Upper lobe of right lung (tissue), 1 donor: ENCODE measurements at regions not wholly inside any gene's neighbourhood (a gene's known extent, or its start where the extent isn't known, plus 50 kb on each side); places are given as distances from the start of the nearest gene placed in this dataset.

Experiments
- ATAC-seq: fragments of 200-7000 bp; cut with Tn5 transposase; one replicate; pipeline ENCODE4 v1.9.1; 2020; ENCODE audit warnings: mild to moderate bottlenecking, moderate library complexity
- DNase-seq: peaks from one replicate; pipeline ENCODE4 v3.0.0-alpha.2; 2020
- H3K27ac ChIP-seq: fragments of 200-600 bp; one replicate; pipeline ENCODE4 v1.8.0; 2022
- H3K27me3 ChIP-seq: fragments of 200-600 bp; one replicate; pipeline ENCODE4 v1.8.0; 2022; ENCODE audit warnings: mild to moderate bottlenecking
- H3K36me3 ChIP-seq: fragments of 200-600 bp; one replicate; pipeline ENCODE4 v1.8.0; 2022
- H3K4me1 ChIP-seq: fragments of 200-600 bp; one replicate; pipeline ENCODE4 v1.8.0; 2022
- H3K4me3 ChIP-seq: fragments of 200-600 bp; one replicate; pipeline ENCODE4 v1.8.0; 2022; ENCODE audit warnings: mild to moderate bottlenecking
- H3K9me3 ChIP-seq: fragments of 200-600 bp; one replicate; pipeline ENCODE4 v1.8.0; 2022
- CTCF ChIP-seq: fragments of 200-600 bp; IDR thresholded peaks from one replicate; pipeline ENCODE4 v1.8.0; 2022; ENCODE audit warnings: antibody characterized with exemption
- intact Hi-C: fragments of 100-400 bp; cut with DNase I; formaldehyde crosslinking; loops from one replicate; pipeline ENCODE4 v1.11.0; 2022
- donor health status: DM: no; HTN: yes; CAD: no; lungs with severe emphysema.

DNA sequence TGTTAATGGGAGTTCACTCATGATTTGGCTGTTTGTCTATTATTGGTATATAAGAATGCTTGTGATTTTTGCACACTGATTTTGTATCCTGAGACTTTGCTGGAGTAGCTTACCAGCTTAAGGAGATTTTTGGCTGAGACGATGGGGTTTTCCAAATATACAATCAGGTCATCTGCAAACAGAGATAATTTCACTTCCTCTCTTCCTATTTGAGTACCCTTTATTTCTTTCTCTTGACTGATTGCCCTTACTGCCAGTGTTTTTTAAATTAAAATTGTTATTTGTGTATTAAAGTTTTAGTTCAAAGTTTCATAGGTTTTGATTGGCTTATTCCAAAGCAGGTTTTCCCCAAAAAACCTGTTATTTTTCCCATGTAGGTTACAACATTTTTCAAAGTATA, 390.5 kb upstream of the RBMS3 start:
- no peak for ATAC-seq

GRCh38 chr3:28891485-28891884, 389.4 kb upstream of the RBMS3 start:
- no peak for DNase-seq
- intact Hi-C loops: no loop called here
- no peaks in the 10 kb centered on the region for H3K27me3 ChIP-seq
- no peaks in the 10 kb centered on the region for H3K4me1 ChIP-seq
- no peak for TF ChIP-seq CTCF
- H3K36me3 ChIP-seq: no peaks in the 10 kb centered on the region
- H3K27ac ChIP-seq: no peak overlapping the region
- no peak for ATAC-seq
- no peaks in the 10 kb centered on the region for H3K9me3 ChIP-seq
- no peak overlapping the region for H3K4me3 ChIP-seq

More for the DNA sequence above, 390.5 kb upstream of the RBMS3 start:
- H3K9me3 ChIP-seq: no peaks in the 10 kb centered on the region
- H3K36me3 ChIP-seq: no peaks in the 10 kb centered on the region
- H3K4me3 ChIP-seq: no peak overlapping the region
- TF ChIP-seq CTCF: no peak
- H3K27ac ChIP-seq: no peak overlapping the region
- DNase-seq: no peak
- H3K4me1 ChIP-seq: no peaks in the 10 kb centered on the region
- intact Hi-C loops: no loop called here
- no peaks in the 10 kb centered on the region for H3K27me3 ChIP-seq

- ATAC-seq: no peak
- DNase-seq: no peak
- no peaks in the 10 kb centered on the region for H3K36me3 ChIP-seq
- TF ChIP-seq CTCF: no peak
- H3K4me1 ChIP-seq: peaks cover 10% of the 10 kb centered on the region
- no peaks in the 10 kb centered on the region for H3K9me3 ChIP-seq
- H3K27ac ChIP-seq: no peak overlapping the region
- no peaks in the 10 kb centered on the region for H3K27me3 ChIP-seq
- H3K4me3 ChIP-seq: no peak overlapping the region
- intact Hi-C loops: no loop called here
Observed at GRCh38 chr3:28900301-28900700, 380.6 kb upstream of the RBMS3 start.

DNA sequence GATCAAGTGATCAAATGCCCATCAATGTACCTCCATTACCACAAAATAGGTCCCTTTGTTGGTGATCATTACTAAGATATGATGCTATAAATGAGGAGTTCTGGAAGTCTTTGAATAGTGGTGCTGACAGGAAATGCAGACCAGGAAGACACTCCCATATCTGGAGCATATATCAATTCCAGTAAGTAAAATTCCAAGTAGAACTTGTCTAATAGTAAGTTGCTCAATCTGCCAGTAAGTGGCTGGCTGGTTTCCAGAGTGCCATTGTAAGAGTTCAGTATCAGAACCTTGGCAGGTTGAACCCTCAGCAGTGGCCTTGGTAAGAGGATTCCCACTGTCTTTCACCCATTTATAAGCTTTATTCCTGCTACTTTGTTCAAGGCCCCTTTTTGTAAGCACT, 379.9 kb upstream of the RBMS3 start:
- peaks cover 10% of the 10 kb centered on the region for H3K4me1 ChIP-seq
- H3K9me3 ChIP-seq: no peaks in the 10 kb centered on the region
- DNase-seq (no peak), ATAC-seq (peak; percentile 40)
- no peaks in the 10 kb centered on the region for H3K36me3 ChIP-seq
- intact Hi-C loops: no loop called here
- no peak overlapping the region for H3K4me3 ChIP-seq
- H3K27ac ChIP-seq: peak overlapping the region; percentile 24
- TF ChIP-seq CTCF: no peak
- no peaks in the 10 kb centered on the region for H3K27me3 ChIP-seq

DNA sequence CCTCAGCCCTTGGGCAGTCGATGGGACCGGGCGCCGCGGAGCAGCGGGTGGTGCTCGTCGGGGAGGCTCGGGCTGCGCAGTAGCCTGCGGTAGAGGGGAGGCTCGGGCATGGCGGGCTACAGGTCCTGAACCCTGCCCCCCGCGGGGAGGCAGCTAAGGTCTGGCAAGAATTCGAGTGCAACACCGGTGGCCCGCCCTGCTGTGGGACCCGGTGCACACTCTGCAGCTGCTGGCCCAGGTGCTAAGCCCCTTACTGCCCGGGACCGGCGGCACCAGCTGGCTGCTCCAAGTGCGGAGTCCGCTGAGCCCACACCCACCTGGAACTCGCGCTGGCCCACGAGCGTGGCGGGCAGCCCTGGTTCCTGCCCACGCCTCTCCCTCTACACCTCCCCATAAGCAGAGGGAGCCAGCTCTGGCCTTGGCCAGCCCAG, 377.7 kb upstream of the RBMS3 start:
- H3K4me1 ChIP-seq: peaks cover 10% of the 10 kb centered on the region
- intact Hi-C loops: no loop called here
- H3K27ac ChIP-seq: no peak overlapping the region
- no peak for TF ChIP-seq CTCF
- ATAC-seq (no peak), DNase-seq (peak; percentile 63)
- no peak overlapping the region for H3K4me3 ChIP-seq
- no peaks in the 10 kb centered on the region for H3K36me3 ChIP-seq
- no peaks in the 10 kb centered on the region for H3K9me3 ChIP-seq
- no peaks in the 10 kb centered on the region for H3K27me3 ChIP-seq

DNA sequence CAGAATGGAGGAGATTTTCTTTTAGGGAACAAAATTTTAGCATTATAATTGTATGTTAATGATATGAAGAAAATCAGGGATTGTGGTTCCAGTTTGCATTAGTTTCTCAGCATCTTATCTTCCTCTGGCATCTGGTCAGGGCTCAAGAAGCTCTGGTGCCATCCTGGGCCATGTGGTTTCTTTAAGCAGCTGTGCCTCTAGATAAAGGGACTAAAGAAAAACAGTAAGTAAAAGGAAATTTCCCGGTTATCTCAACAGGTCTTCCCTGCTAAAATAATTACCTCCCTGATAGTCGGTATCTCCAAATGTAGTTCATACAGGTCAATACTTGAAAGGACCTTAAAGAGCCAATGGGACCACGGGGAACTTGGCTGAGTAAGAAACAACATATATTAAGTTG, 375.1 kb upstream of the RBMS3 start:
- Histone ChIP-seq H3K27ac (no peak overlapping the region), H3K9me3 (no peaks in the 10 kb centered on the region), H3K4me3 (no peak overlapping the region), H3K4me1 (peaks cover 6% of the 10 kb centered on the region), H3K27me3 (no peaks in the 10 kb centered on the region), H3K36me3 (no peaks in the 10 kb centered on the region)
- ATAC-seq (no peak), DNase-seq (no peak)
- intact Hi-C loops: no loop called here
- TF ChIP-seq CTCF: no peak
